Fibroblast of skin of back (primary cell): ENCODE measurements at regions not wholly inside any gene's neighbourhood (a gene's known extent, or its start where the extent isn't known, plus 50 kb on each side); places are given as distances from the start of the nearest gene placed in this dataset.
"Not testable (repeated sequence)": the region's sequence is repeated elsewhere in the genome, so short reads cannot be mapped to it uniquely, and the experiment has no call there.

ENCODE experiments used
- DNase-seq: peaks from one replicate; pipeline ENCODE4 v3.0.0-alpha.2; 2013

DNA sequence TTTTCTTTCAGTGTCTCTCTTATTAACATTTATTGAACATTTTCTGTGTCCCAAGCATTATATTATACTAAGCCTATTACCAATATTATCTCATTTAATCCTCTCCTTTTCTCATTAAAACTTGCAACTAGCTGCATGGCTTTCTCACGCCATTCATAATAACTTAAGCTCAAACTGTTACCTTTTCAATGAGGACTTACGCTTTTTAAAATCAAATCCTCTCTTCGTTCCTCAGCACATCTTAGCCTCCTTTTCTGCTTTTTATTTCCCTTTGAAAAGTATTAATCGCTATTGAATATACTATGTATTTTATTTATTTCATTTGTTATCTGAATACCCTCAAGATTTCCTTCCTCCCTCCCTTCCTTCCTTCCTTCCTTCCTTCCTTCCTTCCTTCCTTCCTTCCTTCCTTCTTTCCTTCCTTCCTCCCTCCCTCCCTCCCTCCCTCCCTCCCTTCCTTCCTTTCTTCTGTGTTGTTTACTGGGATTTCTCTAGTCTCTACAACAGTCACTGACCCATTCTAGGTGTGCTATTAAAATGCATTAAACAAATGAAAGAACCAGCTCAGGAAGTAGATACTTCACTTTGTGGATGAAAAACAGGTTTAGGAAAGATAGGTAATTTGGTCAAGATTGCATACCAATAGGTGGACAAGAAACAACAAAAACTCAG lies 294.1 kb upstream of the TUT7 start:
- no peak for DNase-seq

DNA sequence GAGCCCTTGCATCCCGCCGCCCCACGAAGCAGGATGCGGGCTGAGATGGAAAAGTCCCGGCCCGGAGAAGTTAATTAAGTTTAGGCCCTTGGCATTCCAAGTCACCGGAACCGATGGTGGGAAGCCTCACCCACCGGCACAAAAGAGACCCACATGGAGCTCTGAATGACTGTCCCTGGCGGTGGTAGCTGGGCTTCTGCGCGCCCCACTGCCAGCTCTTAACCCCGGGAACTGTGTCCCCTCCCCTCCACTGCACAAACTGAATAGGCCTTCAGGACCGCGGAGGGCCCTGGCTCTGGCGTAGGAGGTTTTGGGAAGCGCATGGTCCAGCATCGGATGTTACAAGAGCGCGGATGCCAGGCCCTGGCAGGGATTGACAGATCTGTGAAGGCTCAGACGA lies 291.1 kb upstream of the TUT7 start:
- no peak for DNase-seq

DNA sequence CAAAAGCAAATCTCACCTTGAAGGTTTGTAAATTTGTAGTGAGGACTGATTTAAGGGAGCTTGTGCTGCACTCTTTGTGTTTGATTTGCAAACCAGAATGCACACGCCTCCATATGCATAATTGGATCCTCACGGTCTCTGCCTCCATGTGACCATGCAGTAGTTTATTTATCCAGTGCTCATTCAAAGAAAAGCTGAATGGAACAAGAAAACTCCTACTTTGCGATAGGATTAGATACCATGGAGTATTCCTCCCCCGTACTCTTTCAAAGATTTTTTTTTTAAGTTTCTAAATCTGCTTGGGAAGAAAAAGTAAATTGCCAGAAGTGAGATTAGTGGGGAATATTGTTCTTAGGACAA lies 290.4 kb upstream of the TUT7 start:
- no peak for DNase-seq

DNA sequence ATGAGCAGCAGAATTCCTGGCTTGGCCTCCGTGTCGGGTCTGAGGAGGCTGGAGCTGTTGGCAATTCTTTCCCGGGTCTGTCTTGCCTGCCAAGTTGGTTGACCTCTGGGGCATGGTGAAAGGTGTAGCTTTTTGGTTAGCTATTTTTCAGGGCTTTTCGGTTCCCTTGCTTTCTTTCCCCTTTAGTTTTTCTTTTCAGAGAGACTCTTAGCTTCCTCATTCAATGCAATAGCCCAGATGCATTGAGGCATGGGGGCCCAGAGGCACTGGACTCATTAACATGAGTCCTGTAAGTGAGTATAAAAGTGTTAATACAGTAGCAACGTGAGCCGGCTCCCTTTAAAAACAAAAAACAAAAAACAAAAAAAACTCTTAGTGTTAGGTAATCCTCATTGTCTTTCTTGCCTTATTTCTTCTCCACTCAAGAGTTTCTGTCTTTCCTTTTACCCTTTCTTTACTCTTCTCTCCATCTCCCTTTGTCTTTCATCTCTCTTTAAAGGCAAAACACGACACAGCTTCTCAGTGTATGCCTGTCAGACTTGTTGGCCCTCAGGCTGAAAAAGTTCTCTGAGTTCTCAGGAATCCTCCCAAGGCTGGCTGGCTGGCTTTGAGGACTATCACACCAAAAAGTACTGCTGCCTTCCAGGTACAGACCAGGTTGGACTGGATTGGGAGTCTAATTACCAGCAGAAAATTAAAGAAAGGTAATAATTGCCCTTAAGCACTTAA lies 289.9 kb upstream of the TUT7 start:
- no peak for DNase-seq

DNA sequence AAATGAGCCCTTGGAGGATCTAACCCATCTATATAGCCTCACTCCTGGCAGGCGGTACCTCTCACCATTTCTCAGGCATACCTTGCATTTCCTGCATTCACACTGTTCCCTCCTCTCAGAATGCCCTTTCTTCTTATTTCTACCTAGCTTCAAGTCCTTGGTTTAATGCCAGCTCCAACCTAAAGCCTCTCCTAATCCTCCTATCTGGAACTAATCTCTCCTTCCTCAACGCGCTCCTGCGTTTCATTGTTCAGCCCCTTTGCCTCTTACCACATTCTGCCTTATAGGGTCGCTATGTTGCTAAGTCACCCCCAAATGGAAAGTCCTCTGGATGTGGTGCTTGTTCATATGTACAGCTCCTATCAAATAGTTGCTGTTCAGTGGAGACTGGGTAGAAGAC lies 288.5 kb upstream of the TUT7 start:
- no peak for DNase-seq

DNA sequence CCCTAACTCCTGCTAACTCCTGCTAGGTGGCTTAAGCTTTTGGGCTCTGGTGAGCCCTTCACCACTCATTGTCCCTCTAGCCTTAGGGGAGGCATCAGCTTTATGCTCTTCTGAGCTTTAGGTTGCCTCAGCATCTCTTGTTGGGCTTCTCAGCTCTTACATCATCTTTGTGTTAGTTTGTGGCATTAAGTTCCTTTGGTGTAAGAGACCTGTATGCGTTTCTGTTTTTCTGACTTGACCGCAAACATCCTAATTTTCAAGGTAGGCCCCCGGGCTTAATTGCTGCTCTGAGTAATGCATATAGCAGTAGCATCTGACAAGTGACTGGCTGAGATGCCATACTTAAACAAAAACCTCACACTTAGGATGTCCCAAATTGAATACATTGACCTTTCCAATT lies 287.8 kb upstream of the TUT7 start:
- no peak for DNase-seq

DNA sequence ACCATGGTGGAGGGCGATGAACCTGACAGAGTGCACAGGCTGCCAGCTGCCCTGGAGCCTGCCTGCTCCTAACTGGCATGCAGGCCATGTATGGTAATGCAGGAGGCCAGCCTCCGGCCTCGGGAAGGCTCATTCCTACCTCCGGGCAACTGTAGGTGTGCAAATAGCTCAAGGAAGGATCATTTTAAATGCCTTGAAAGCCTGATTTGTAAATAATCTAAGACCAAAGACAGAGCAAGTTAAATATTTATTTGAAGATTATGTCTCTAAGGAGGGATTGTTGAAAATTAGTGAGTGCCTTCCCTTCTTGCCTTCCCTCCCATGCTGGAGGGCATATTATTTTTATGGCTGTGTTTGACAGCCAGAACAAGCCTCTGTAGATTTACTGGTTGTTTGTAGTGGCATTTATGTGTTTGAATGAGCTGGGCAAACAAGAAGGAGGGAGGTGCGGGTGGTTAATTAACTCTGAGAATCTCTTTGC lies 285.7 kb upstream of the TUT7 start:
- DNase-seq = no peak

DNA sequence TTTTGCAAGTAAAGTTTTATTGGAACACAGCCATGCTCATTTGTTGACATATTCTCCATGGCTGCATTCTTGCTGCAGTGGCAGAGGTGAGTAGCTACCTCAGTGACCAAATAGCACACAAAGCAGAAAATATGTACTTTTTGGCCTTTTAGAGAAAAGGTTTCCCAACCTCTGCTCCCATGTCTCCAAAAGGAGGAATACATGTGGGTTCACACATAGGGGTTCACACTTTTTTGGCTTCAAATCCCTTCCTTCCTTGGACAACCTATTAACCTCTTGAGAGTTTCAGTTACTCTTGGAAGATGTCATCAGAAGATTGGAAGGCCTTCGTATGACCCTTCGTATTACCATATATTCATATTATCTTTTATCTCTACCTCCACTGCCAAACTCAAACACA lies 285.1 kb upstream of the TUT7 start:
- DNase-seq = no peak

DNA sequence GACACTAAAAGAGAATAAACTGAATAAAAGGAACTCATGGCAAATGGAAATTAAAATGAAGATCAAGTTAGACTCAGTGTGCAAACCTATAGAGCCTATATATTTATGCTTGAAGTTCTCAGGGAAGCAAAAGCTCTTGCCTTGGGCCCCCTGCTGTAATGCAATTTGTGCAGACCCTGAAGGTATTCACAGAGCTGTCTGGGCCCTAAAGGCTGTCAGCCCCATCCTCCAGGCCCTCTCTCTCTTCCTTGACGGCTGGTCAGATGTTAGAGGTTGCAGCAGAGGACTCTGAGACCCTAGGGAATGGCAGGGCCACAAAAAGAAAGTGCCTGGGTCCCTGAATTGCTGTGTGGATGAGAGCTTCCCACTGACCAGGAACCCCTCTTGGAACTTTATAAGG lies 283.9 kb upstream of the TUT7 start:
- DNase-seq = no peak

DNA sequence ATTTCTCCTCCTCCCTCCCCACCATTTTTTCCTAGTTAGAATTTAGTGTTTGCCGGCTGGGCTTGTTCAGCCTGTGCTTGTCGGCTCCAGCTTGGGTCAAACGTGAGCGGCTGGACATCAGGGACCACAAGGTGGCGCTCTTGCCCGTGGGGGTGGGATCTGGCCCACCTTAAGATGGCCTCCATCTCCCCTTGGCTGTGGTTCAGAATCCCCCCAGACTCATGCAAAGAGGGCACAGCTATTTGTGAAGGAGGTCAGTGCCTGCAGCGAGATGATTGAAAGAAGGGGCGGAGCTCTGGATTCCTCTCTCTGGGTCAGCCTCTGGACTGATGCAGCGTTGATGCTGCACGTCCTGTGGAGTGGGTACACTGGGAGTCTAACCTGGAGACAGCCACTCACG lies 283.3 kb upstream of the TUT7 start:
- peak; percentile 38 for DNase-seq

DNA sequence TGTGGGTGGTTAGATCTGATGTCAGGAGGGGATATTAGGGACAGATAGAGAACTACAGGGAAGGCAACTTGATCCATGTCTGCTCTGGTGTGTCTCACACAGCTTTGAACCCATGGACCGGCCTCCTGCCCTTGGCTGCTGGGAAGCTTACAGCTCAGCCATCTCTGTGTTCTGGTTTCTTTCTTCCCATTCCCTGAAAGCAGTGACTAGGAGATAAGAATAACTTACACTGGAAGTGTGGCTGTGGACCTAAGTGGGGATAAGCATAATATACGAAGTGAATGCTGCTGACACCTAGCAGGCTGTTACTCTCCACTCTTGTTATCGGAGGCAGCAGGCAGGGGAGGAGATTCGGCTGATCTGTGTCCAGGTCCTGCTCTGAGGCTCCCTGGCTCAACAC lies 282.3 kb upstream of the TUT7 start:
- no peak for DNase-seq

DNA sequence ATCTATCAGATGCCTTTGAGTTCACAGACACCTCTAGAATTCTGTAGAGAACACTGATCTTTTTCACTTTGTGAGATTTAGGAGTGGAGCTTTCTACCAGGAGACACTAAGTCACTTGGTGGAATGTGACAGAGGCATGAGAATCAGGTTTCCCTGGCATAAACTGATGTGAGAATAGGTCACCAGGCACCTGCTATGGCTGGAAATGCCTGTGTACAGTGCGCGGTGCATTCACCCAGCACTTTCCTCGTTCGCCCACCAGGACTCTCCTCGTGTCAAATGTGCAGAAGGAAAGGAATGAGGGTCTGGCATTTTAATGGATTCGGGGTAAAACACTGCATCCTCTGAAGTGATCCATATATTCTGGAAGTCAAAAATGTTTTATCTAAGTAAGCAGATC lies 281.8 kb upstream of the TUT7 start:
- DNase-seq = no peak

DNA sequence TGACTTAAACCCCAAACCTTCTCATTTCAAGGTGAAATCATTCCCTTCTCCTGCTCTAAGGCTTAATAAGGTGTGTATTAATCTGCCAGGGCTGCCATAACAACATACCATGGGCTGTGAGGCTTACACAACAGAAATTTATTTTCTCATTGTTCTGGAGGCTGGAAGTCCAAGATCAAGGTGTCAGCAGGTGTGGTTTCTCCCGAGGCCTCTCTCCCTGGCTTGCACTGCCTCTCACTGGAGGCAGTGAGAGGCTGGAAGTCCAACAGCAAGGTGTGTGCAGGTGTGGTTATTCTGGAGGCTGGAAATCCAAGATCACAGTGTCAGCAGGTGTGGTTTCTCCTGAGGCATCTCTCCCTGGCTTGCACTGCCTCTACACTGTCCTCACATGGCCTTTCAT lies 280.3 kb upstream of the TUT7 start:
- no peak for DNase-seq

DNA sequence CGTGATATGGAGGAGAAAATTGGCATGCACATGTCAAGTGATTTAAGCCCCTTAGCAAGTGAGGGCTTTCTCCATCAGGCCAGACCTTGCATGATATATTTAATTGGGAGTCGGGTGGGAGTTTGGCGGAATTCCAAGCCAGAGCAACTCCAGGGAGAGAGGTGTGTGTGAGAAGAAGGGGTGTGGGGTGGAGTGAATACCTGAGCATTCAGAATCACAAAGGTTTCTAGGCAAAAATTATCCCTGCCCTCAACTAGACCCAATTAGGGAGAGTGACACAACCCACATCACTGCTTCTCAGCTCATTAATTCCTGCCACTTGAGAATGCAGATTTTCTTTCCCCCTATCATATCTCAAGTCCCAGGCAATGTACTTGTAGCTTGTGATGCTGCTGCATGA lies 279.7 kb upstream of the TUT7 start:
- no peak for DNase-seq

DNA sequence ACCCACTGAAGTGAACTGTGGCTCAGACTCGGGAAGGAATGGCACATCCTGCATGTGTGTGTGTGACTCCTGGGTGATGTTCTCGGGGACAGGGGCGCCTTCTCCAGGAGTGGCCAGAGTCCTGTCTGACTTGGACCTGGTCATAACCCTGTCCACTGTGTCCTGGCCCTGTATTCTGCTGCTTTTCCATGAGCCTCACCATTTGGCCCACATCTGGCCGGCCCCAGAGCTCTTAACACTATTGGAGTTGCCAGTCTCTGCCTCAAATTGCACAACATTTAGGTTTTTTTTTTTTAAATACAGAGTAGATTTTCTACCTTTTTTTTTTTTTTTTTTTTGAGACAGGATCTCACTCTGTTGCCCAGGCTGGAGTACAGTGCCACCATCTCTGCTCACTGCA lies 278.3 kb upstream of the TUT7 start:
- DNase-seq = no peak

DNA sequence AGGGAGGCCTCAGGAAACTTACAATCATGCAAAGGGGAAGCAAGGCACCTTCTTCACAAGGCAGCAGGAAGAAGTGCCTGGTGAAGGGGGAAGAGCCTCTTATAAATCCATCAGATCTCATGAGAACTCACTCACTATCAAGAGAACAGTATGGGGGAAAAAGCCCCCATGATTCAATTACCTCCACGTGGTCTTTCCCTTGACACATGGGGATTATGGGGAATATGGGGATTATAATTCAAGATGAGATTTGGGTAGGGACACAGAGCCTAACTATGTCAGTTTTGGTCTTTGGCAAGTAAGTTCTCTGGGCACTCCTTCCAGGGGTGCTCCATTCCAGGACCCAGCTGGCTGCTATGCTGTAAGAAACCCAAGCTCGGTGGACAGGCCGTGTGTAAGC lies 275.3 kb upstream of the TUT7 start:
- DNase-seq = no peak

DNA sequence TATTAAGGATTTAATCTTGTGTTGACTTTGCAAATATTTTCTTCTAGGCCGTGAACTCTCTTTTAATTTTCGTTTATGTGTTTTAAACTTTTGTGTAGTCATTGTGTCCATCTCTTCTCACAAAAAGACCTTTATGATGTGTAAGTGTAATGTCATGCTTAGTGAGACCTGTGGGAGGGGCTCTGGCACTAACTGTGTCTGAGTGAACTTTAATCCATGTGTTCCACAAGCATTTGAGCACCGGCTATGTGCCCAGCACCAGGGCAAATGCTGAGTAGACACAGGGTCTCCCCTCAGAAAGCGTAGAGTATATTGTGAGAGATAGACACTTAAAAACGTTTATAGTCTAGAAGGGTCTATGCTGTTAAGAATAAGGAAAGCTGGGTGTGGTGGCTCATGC lies 272.6 kb upstream of the TUT7 start:
- DNase-seq = no peak

DNA sequence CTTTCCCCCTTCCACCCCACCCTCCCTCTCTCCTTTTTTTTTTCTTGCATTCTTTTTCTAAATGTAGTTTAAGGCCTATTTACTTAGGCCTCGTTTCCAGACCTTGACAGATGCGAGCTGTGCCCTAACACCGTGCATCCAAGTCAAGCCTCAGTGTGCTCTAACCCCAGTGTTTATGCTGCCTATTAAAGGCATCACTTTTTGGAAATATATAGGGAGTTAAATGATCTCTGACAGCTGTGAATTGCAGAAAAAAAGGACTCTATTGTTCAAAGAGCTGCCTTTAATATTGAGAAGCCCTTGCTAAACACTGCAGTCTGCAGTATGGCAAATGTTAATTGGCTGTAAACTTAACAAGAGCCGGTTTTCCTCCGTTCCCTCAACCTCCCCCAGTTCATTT lies 270.4 kb upstream of the TUT7 start:
- DNase-seq = no peak

DNA sequence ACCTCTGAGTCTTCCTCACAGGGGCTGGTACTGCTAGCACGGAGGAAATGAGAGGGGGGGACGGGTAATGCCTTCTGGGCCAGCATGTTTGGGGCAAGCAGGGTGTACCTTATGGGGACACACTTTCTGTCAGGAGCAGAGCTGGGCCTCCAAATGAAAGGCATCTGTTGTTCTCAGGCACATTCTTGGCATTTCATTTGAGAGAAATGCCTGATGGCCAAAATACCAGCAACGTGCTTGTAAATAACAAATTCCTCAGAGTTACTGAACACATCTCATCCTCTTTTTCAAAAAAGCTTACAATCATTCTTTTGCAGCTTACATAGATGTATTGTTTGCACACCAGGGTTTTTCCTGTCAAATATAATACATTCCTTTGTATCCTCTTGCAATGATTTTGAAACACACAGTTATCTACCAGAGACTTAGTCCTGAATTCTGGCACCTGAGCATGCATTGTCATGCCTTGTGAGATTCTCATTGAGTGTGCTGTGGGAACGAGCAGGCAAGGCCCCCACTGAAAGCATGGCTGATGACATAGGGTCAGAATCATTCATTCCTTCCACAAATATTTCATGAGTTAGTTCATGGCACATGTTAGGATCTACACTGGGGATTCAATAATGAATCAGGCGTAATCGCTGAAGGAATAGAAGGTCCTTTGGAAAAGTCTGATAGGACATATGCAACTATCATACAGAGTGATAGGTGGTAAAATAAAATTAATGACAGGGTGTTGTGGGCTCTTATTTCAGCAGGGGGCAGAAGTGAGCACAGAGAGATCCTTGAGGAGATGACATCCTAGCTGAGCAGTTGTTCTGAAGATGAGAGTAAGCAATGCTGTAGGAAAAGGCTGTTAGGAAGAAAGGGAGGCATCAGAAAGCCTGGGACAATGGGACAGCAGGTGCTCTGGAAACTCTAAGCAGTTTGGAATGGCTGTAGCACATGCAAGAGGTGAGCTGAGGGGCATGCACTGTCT lies 260.9 kb upstream of the TUT7 start:
- DNase-seq = peak; percentile 61

DNA sequence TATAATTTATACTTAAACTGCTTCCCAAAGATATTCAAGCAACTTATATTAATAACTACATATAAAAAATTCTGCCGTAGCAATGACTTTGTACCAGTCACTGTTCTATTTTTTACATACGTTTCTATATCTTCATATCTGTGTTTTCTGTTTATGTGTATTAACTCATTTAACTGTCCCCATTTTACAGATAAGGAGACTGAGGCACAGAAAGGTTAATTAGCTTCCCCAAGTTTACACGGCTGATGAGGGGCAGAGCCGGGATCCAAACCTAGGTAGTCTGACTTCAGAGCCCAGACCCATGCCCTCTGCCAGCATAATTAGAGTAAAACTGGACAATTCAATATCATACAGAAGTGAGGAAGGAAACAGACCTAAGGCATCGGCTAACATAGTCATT lies 259.7 kb upstream of the TUT7 start:
- DNase-seq = no peak

DNA sequence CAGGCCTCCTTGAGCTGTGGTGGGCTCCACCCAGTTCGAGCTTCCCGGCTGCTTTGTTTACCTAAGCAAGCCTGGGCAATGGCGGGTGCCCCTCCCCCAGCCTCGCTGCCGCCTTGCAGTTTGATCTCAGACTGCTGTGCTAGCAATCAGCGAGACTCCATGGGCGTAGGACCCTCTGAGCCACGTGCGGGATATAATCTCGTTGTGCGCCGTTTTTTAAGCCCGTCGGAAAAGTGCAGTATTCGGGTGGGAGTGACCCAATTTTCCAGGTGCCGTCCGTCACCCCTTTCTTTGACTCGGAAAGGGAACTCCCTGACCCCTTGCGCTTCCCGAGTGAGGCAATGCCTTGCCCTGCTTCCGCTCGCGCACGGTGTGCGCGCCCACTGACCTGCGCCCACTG lies 257.3 kb upstream of the TUT7 start:
- not testable (repeated sequence) for DNase-seq

DNA sequence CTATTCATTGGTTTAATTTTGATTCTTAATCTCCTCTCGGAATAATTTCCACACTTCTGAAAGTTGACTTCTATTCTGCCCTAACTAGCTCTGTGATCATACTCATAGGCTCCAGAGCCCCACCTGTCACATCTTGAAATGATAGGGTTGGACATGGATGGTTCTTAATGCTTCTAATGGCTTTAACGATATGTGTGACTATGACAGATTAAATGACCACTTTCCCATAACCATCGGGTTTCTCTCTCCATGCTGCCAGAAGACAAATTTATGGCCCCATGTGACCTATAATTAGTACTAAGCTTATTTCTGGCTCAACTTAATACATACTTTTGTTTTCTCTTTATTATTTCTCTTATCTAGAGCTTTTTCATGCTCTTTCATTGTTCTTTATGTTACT lies 251.1 kb upstream of the TUT7 start:
- DNase-seq = no peak

DNA sequence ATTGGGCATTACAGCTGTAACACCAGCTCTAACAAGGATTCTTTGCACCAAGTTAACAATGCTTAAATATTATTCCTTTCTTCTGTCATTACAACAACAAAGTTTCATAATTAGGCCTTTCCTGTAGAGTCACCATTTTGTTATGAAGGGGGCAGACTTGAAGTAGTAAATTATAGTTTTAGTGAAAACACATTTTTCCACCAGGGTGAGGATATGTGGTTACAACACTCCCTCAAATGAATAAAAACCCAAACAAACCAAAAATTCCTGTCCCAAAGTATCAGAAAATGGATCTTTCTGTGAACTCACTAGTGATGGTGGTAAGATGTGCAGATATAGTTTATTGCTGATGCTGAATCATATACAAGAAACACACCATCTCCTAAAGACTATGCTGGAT lies 250.5 kb upstream of the TUT7 start:
- peak; percentile 86 for DNase-seq

DNA sequence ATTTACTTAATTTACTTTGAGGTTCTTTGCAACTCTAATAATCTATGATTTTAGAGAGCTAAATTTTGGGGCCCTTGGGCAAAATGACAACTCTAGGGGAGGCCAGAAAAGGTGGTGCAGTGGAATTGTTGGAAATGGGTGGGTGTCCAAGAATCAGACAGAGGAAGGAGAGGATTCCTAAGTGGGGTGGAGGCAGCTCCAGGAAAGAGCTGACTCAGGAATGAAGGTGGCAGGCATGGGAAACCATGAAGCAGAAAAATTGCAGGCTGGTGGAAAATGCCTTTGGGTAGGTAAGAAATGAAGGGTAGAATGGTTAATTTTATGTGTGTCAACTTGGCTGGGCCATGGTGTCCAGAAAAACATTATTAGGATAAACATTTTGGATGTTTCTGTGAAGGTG lies 248.5 kb upstream of the TUT7 start:
- DNase-seq = no peak
